ENCODE measurements at regions not wholly inside any gene's neighbourhood (a gene's known extent, or its start where the extent isn't known, plus 50 kb on each side); places are given as distances from the start of the nearest gene placed in this dataset.

DNA sequence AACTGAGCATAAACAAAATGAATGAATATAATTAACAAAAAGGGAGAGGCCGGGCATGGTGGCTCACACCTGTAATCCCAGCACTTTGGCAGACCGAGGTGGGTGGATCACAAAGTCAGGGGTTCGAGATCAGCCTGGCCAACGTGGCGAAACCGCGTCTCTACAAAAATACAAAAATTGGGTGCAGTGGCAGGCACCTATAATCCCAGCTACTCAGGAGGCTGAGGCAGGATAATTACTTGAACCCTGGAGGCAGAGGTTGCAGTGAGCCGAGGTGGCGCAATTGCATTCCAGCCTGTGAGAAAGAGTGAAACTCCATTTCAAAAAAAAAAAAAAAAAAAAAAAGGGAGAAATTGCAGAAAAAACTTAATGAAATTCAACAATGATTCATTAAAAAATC is 839.3 kb upstream of the CTNND2 start:
- Mint-ChIP-seq H3K27me3 (no peaks in the 10 kb centered on the region), H3K27ac (no peak overlapping the region), H3K4me1 (no peaks in the 10 kb centered on the region), H3K9me3 (peaks cover 0 to 12% (median 7%) of the 10 kb centered on the region in 7 donors), H3K4me3 (no peak overlapping the region), H3K36me3 (no peaks in the 10 kb centered on the region)
- DNase-seq: no peak
- Histone ChIP-seq H3K9me3 (ENCODE audit: control insufficient read depth in 2 of 2, low read length in 2 of 2) (peaks cover 2 to 13% of the 10 kb centered on the region in 2 experiments), H3K36me3 (ENCODE audit: control insufficient read depth, insufficient read depth, low read length) (no peaks in the 10 kb centered on the region), H3K27ac (ENCODE audit: insufficient read depth, low read length, poor library complexity, severe bottlenecking) (no peak overlapping the region), H3K27me3 (ENCODE audit: control insufficient read depth, insufficient read depth, low read length) (no peaks in the 10 kb centered on the region), H3K4me1 (ENCODE audit: control insufficient read depth, insufficient read depth, low read length, poor library complexity, severe bottlenecking) (no peaks in the 10 kb centered on the region), H3K4me3 (ENCODE audit: low read depth, low read length) (no peak overlapping the region)
- no peak for ATAC-seq (ENCODE audit: low read depth in 2 of 2)

DNA sequence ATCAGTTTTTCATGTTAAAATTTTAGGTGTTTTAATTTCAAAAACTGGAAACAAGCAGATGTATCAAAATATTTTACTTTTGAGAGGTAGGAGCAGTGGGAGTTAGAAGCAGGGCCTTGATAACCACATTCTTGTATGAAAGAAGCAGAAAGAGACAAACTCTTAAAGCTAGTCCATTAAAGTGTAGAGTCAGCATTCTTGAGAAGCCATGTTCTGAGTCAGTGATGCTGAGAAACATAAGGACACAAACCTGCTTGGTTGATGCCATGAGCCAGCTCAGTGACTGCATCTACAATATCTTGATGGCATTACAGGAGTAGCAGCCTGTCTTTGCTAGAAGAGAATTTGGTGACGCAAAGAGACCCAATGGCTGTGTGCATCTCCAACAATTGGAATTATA is 826.1 kb upstream of the CTNND2 start:
- no peak for DNase-seq
- Histone ChIP-seq H3K27me3 (ENCODE audit: control insufficient read depth, insufficient read depth, low read length) (no peaks in the 10 kb centered on the region), H3K4me3 (ENCODE audit: low read depth, low read length) (no peak overlapping the region), H3K4me1 (ENCODE audit: control insufficient read depth, insufficient read depth, low read length, poor library complexity, severe bottlenecking) (no peaks in the 10 kb centered on the region), H3K36me3 (ENCODE audit: control insufficient read depth, insufficient read depth, low read length) (no peaks in the 10 kb centered on the region), H3K27ac (ENCODE audit: insufficient read depth, low read length, poor library complexity, severe bottlenecking) (no peak overlapping the region), H3K9me3 (ENCODE audit: control insufficient read depth in 2 of 2, low read length in 2 of 2) (peaks cover 0 to 7% of the 10 kb centered on the region in 2 experiments)
- H3K27me3 Mint-ChIP-seq: no peaks in the 10 kb centered on the region
- H3K4me1 Mint-ChIP-seq: no peaks in the 10 kb centered on the region
- peaks cover 3 to 37% (median 9%) of the 10 kb centered on the region in 7 donors for H3K9me3 Mint-ChIP-seq
- no peak for ATAC-seq (ENCODE audit: low read depth in 2 of 2)
- no peak overlapping the region for H3K27ac Mint-ChIP-seq
- no peaks in the 10 kb centered on the region for H3K36me3 Mint-ChIP-seq
- H3K4me3 Mint-ChIP-seq: no peak overlapping the region

DNA sequence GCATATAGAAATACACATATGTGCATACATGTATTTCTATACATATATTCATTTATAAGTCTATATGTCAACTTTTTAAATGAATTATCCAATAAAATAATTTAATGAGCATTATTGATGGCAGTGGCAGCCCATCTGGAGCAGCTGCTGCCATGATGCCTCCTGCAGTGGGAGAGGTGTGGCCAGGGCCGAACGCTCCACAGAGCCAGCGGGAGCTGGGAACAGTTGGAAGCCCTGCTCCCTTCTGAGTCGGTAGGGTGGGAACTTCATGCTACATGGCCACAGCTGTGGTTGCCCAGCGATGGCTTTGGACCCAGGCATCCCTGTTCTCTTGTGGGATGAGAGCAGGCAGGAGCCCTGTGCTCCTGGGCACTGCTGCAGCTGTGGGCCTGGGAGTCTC is 812.4 kb upstream of the CTNND2 start:
- Mint-ChIP-seq H3K27ac (no peak overlapping the region), H3K27me3 (no peaks in the 10 kb centered on the region), H3K4me1 (no peaks in the 10 kb centered on the region), H3K36me3 (no peaks in the 10 kb centered on the region), H3K4me3 (no peak overlapping the region), H3K9me3 (peaks cover 0 to 19% (median 4%) of the 10 kb centered on the region in 7 donors)
- DNase-seq (no peak), ATAC-seq (ENCODE audit: low read depth in 2 of 2) (no peak)
- Histone ChIP-seq H3K9me3 (ENCODE audit: control insufficient read depth in 2 of 2, low read length in 2 of 2) (peaks cover 2 to 13% of the 10 kb centered on the region in 2 experiments), H3K27ac (ENCODE audit: insufficient read depth, low read length, poor library complexity, severe bottlenecking) (no peak overlapping the region), H3K36me3 (ENCODE audit: control insufficient read depth, insufficient read depth, low read length) (no peaks in the 10 kb centered on the region), H3K4me1 (ENCODE audit: control insufficient read depth, insufficient read depth, low read length, poor library complexity, severe bottlenecking) (no peaks in the 10 kb centered on the region), H3K4me3 (ENCODE audit: low read depth, low read length) (no peak overlapping the region), H3K27me3 (ENCODE audit: control insufficient read depth, insufficient read depth, low read length) (no peaks in the 10 kb centered on the region)

DNA sequence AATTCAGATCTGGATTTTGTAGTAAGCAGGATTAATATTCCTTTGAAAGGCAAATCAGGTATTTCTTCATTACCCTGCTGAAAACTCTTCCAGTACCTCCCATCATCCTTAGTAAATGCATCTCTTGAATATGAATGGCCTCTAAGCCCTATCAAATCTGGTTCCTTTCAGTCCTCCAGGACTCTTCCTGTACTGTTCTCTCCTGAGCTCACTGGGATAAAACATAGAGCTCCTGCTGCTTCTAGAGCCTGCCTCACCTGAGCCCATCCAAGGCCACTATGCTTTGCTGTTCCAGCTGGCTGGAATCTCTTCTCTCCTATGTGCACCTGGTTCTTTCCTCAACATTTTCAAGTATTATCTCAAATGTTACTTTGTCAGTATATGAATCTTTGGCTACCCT is 803.3 kb upstream of the CTNND2 start:
- no peak for DNase-seq
- H3K27me3 Mint-ChIP-seq: no peaks in the 10 kb centered on the region
- H3K4me3 Mint-ChIP-seq: no peak overlapping the region
- Histone ChIP-seq H3K36me3 (ENCODE audit: control insufficient read depth, insufficient read depth, low read length) (no peaks in the 10 kb centered on the region), H3K4me1 (ENCODE audit: control insufficient read depth, insufficient read depth, low read length, poor library complexity, severe bottlenecking) (no peaks in the 10 kb centered on the region), H3K9me3 (ENCODE audit: control insufficient read depth in 2 of 2, low read length in 2 of 2) (no peaks in the 10 kb centered on the region), H3K27me3 (ENCODE audit: control insufficient read depth, insufficient read depth, low read length) (no peaks in the 10 kb centered on the region), H3K4me3 (ENCODE audit: low read depth, low read length) (no peak overlapping the region), H3K27ac (ENCODE audit: insufficient read depth, low read length, poor library complexity, severe bottlenecking) (no peak overlapping the region)
- H3K27ac Mint-ChIP-seq: no peak overlapping the region
- no peaks in the 10 kb centered on the region for H3K4me1 Mint-ChIP-seq
- no peak for ATAC-seq (ENCODE audit: low read depth in 2 of 2)
- peaks cover 0 to 29% (median 8%) of the 10 kb centered on the region in 7 donors for H3K9me3 Mint-ChIP-seq
- H3K36me3 Mint-ChIP-seq: no peaks in the 10 kb centered on the region

DNA sequence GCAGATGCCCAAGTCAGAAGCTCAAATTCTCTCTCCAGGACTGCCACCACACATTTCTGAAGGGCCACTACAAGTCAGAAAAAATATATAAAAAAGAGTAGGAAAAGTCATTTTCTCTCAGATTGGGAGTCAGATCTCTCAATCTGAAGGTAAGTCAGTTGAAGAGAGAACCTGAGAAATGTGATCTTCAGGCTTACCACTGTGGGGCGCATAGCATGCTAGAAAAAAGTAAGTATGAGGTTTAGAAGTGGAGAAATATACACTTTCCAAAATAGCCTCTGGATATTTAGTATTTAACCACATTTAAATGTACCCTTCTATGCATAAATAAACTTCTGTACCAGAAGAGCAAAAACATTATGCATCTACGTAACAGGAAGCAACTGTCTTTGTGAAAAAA is 800.7 kb upstream of the CTNND2 start:
- Mint-ChIP-seq H3K4me1 (no peaks in the 10 kb centered on the region), H3K9me3 (peaks cover 1 to 26% (median 9%) of the 10 kb centered on the region in 7 donors), H3K36me3 (no peaks in the 10 kb centered on the region), H3K27ac (no peak overlapping the region), H3K27me3 (no peaks in the 10 kb centered on the region), H3K4me3 (no peak overlapping the region)
- Histone ChIP-seq H3K9me3 (ENCODE audit: control insufficient read depth in 2 of 2, low read length in 2 of 2) (no peaks in the 10 kb centered on the region), H3K27me3 (ENCODE audit: control insufficient read depth, insufficient read depth, low read length) (no peaks in the 10 kb centered on the region), H3K27ac (ENCODE audit: insufficient read depth, low read length, poor library complexity, severe bottlenecking) (no peak overlapping the region), H3K36me3 (ENCODE audit: control insufficient read depth, insufficient read depth, low read length) (no peaks in the 10 kb centered on the region), H3K4me3 (ENCODE audit: low read depth, low read length) (no peak overlapping the region), H3K4me1 (ENCODE audit: control insufficient read depth, insufficient read depth, low read length, poor library complexity, severe bottlenecking) (no peaks in the 10 kb centered on the region)
- no peak for ATAC-seq (ENCODE audit: low read depth in 2 of 2)
- DNase-seq: no peak

DNA sequence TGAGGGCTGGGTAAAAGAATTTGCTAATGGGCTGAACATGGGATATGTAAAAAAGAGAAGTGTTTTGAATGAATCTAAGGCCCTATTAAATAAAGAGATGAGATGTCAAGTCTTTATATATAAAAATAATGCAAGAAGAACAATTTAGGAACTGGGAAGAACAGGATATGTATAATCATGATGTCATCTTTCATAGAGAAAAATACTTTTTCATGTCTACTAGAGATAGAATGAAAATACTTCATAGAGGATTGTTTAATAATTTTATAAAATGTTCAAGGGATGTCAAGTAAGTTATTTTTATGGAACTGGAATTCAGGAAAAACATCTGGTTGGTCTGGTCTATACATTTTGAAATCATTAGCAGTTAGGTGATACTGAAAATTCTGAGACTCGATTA is 799.0 kb upstream of the CTNND2 start:
- no peaks in the 10 kb centered on the region for H3K4me1 ChIP-seq (ENCODE audit: control insufficient read depth, insufficient read depth, low read length, poor library complexity, severe bottlenecking)
- DNase-seq (no peak), ATAC-seq (ENCODE audit: low read depth in 2 of 2) (no peak)
- Mint-ChIP-seq H3K4me1 (no peaks in the 10 kb centered on the region), H3K9me3 (peaks cover 1 to 23% (median 8%) of the 10 kb centered on the region in 7 donors), H3K4me3 (no peak overlapping the region), H3K36me3 (no peaks in the 10 kb centered on the region), H3K27me3 (no peaks in the 10 kb centered on the region), H3K27ac (no peak overlapping the region)
- H3K36me3 ChIP-seq (ENCODE audit: control insufficient read depth, insufficient read depth, low read length): no peaks in the 10 kb centered on the region
- H3K4me3 ChIP-seq (ENCODE audit: low read depth, low read length): no peak overlapping the region
- H3K9me3 ChIP-seq (ENCODE audit: control insufficient read depth in 2 of 2, low read length in 2 of 2): no peaks in the 10 kb centered on the region
- no peaks in the 10 kb centered on the region for H3K27me3 ChIP-seq (ENCODE audit: control insufficient read depth, insufficient read depth, low read length)
- no peak overlapping the region for H3K27ac ChIP-seq (ENCODE audit: insufficient read depth, low read length, poor library complexity, severe bottlenecking)

DNA sequence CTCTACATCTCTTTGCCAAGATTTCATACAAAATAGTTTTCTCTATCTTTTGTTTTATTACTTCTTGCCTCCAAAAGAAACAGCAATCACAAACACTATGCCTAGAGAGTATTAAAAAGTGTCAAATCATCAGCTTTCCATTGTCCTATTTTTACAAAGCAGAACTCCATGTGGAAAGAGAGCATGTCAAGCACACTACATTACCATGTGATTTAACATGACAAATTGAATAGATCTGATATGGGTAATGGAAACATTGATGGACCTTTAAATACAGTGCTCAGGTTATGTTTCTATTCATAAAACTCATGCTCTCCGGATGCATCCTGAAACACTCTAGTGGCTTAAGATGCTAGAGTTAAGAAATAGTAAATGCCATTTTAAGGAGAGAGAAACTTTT is 791.4 kb upstream of the CTNND2 start:
- no peaks in the 10 kb centered on the region for H3K36me3 Mint-ChIP-seq
- H3K9me3 Mint-ChIP-seq: peaks cover 0 to 18% (median 11%) of the 10 kb centered on the region in 7 donors
- DNase-seq (no peak), ATAC-seq (ENCODE audit: low read depth in 2 of 2) (no peak)
- Histone ChIP-seq H3K27me3 (ENCODE audit: control insufficient read depth, insufficient read depth, low read length) (no peaks in the 10 kb centered on the region), H3K4me1 (ENCODE audit: control insufficient read depth, insufficient read depth, low read length, poor library complexity, severe bottlenecking) (no peaks in the 10 kb centered on the region), H3K27ac (ENCODE audit: insufficient read depth, low read length, poor library complexity, severe bottlenecking) (no peak overlapping the region), H3K4me3 (ENCODE audit: low read depth, low read length) (no peak overlapping the region), H3K36me3 (ENCODE audit: control insufficient read depth, insufficient read depth, low read length) (no peaks in the 10 kb centered on the region), H3K9me3 (ENCODE audit: control insufficient read depth in 2 of 2, low read length in 2 of 2) (no peaks in the 10 kb centered on the region)
- no peaks in the 10 kb centered on the region for H3K27me3 Mint-ChIP-seq
- no peak overlapping the region for H3K4me3 Mint-ChIP-seq
- H3K27ac Mint-ChIP-seq: no peak overlapping the region
- no peaks in the 10 kb centered on the region for H3K4me1 Mint-ChIP-seq

DNA sequence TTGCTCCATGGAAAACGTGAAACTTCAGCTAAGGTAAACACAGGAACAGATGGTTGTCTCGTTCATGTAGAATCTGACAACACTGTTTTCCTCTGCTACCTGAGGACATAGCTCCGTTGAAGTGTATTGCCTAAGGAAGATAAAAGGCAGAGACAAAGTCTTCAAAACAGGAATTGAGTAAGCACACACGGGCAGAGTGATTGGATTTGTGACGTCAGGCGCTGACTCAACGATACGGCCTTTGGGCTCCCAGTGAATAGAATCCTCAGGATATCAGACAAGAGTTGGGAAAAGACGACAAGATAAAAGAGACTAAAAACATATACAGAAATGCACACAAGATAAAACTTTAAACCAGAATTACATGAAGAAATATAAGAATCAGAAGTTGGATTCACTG is 787.1 kb upstream of the CTNND2 start:
- Mint-ChIP-seq H3K27ac (no peak overlapping the region), H3K27me3 (no peaks in the 10 kb centered on the region), H3K4me3 (no peak overlapping the region)

More for the DNA sequence above, 787.1 kb upstream of the CTNND2 start:
- no peaks in the 10 kb centered on the region for H3K36me3 Mint-ChIP-seq
- no peaks in the 10 kb centered on the region for H3K4me1 Mint-ChIP-seq
- no peak for DNase-seq
- Histone ChIP-seq H3K27me3 (ENCODE audit: control insufficient read depth, insufficient read depth, low read length) (no peaks in the 10 kb centered on the region), H3K4me3 (ENCODE audit: low read depth, low read length) (no peak overlapping the region), H3K9me3 (ENCODE audit: control insufficient read depth in 2 of 2, low read length in 2 of 2) (peaks cover 0 to 3% of the 10 kb centered on the region in 2 experiments), H3K36me3 (ENCODE audit: control insufficient read depth, insufficient read depth, low read length) (no peaks in the 10 kb centered on the region), H3K27ac (ENCODE audit: insufficient read depth, low read length, poor library complexity, severe bottlenecking) (no peak overlapping the region), H3K4me1 (ENCODE audit: control insufficient read depth, insufficient read depth, low read length, poor library complexity, severe bottlenecking) (no peaks in the 10 kb centered on the region)
- ATAC-seq (ENCODE audit: low read depth in 2 of 2): no peak
- H3K9me3 Mint-ChIP-seq: peaks cover 0 to 29% (median 13%) of the 10 kb centered on the region in 7 donors
